Gastroesophageal sphincter (tissue), 3 donors: ENCODE measurements at regions not wholly inside any gene's neighbourhood (a gene's known extent, or its start where the extent isn't known, plus 50 kb on each side); places are given as distances from the start of the nearest gene placed in this dataset.

ENCODE experiments used
- EP300 ChIP-seq: sonication (generic); formaldehyde crosslinking; IDR thresholded peaks from one replicate; pipeline ENCODE4 v1.6.1; 2017; ENCODE audit warnings: antibody characterized with exemption, mild to moderate bottlenecking
- POLR2A ChIP-seq, 2 donors: fragments of 450-650 bp; IDR thresholded peaks; one replicate each; pipeline ENCODE4 v1.6.1; 2017; ENCODE audit warnings: antibody characterized with exemption in 2 of 2, mild to moderate bottlenecking in 2 of 2, moderate library complexity in 1 of 2
- POLR2AphosphoS5 ChIP-seq: sonication (generic); formaldehyde crosslinking; IDR thresholded peaks from one replicate; pipeline ENCODE4 v1.6.1; 2017; ENCODE audit warnings: antibody characterized with exemption
- TF ChIP-seq, protein P1 (sequence below), 4 experiments: fragments of 200-600 bp in 2 of 4; fragments of 450-650 bp in 2 of 4; sonication (generic) in 1 of 4; IDR thresholded peaks; one replicate each; pipeline ENCODE4 v1.5.1; 2017 to 2019; ENCODE audit warnings: antibody characterized with exemption in 4 of 4, mild to moderate bottlenecking in 2 of 4, moderate library complexity in 2 of 4

DNA sequence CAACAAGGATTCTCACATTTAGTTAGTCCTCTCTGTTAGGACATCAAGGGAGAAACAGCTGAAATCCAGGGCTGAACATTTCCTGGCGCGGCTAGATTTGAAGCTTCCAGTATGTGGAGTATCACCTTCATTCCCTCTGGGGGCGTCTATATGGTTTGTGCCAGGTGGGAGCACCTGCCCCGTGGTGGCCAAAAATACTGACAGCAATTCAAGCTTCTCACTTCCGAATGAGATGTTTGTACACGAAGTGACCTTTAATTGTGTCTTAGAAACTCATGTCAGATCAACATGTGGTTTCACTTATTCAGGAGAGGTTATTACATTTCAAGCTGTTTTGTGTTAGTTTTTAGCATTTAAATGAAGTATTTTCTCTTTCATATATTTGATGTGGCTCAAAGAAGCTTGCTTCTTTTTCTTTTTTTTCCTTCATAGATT, 67.3 kb upstream of the ZNF217 start:
- TF ChIP-seq, protein P1, sequence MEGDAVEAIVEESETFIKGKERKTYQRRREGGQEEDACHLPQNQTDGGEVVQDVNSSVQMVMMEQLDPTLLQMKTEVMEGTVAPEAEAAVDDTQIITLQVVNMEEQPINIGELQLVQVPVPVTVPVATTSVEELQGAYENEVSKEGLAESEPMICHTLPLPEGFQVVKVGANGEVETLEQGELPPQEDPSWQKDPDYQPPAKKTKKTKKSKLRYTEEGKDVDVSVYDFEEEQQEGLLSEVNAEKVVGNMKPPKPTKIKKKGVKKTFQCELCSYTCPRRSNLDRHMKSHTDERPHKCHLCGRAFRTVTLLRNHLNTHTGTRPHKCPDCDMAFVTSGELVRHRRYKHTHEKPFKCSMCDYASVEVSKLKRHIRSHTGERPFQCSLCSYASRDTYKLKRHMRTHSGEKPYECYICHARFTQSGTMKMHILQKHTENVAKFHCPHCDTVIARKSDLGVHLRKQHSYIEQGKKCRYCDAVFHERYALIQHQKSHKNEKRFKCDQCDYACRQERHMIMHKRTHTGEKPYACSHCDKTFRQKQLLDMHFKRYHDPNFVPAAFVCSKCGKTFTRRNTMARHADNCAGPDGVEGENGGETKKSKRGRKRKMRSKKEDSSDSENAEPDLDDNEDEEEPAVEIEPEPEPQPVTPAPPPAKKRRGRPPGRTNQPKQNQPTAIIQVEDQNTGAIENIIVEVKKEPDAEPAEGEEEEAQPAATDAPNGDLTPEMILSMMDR (IDR thresholded peaks at IDR 0.05): no peak
- TF ChIP-seq POLR2A (IDR thresholded peaks at IDR 0.05) (no peak), POLR2AphosphoS5 (no peak), EP300 (no peak)
